ENCODE measurements at regions not wholly inside any gene's neighbourhood (a gene's known extent, or its start where the extent isn't known, plus 50 kb on each side); places are given as distances from the start of the nearest gene placed in this dataset.

DNA sequence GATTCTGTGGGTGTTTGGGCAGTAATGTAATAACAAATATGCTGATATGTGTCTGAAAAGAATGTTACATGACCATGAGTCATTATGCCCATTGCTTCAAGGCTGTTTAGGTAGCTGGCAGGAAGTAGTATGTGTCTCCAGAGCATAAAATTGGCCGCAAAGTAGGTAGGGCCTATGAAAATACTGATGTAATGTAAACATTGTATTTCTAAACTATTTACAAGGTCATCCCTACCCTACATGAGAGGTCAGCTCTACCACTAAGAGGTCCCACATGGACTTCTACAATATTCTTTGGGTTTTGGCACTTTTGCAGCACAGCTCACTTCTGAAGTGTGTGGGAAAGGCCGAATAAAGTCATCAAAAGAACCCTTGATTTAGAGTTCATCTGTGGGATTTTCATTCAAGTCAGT, 301.9 kb downstream of the AHR start:
- no peak overlapping the region for H3K4me2 ChIP-seq (ENCODE audit: low read length)
- no peaks in the 10 kb centered on the region for H3F3A ChIP-seq (ENCODE audit: insufficient read depth, low read length, poor library complexity, severe bottlenecking)
- H3K27ac ChIP-seq (ENCODE audit: low read length): no peak overlapping the region
- no peaks in the 10 kb centered on the region for H4K20me1 ChIP-seq (ENCODE audit: insufficient read depth)
- no peak overlapping the region for H3K4me3 ChIP-seq (ENCODE audit: low read length)
- TF ChIP-seq SMC3 (conservative IDR thresholded peaks at IDR 0.05; ENCODE audit: poor library complexity): no peak
- no peak for TF ChIP-seq POLR2AphosphoS5 (IDR thresholded peaks at IDR 0.05)
- no peak for TF ChIP-seq EZH2 (IDR thresholded peaks at IDR 0.05; ENCODE audit: borderline replicate concordance, insufficient read depth, low read length, poor library complexity, severe bottlenecking)
- TF ChIP-seq MXI1 (conservative IDR thresholded peaks at IDR 0.05; ENCODE audit: poor library complexity, severe bottlenecking): no peak
- TF ChIP-seq, protein P1, sequence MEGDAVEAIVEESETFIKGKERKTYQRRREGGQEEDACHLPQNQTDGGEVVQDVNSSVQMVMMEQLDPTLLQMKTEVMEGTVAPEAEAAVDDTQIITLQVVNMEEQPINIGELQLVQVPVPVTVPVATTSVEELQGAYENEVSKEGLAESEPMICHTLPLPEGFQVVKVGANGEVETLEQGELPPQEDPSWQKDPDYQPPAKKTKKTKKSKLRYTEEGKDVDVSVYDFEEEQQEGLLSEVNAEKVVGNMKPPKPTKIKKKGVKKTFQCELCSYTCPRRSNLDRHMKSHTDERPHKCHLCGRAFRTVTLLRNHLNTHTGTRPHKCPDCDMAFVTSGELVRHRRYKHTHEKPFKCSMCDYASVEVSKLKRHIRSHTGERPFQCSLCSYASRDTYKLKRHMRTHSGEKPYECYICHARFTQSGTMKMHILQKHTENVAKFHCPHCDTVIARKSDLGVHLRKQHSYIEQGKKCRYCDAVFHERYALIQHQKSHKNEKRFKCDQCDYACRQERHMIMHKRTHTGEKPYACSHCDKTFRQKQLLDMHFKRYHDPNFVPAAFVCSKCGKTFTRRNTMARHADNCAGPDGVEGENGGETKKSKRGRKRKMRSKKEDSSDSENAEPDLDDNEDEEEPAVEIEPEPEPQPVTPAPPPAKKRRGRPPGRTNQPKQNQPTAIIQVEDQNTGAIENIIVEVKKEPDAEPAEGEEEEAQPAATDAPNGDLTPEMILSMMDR (IDR thresholded peaks at IDR 0.05; ENCODE audit: poor library complexity, severe bottlenecking): no peak
- TF ChIP-seq RAD21 (conservative IDR thresholded peaks at IDR 0.05): no peak
- no peak for TF ChIP-seq EP300 (conservative IDR thresholded peaks at IDR 0.05; ENCODE audit: poor library complexity, severe bottlenecking)
- TF ChIP-seq TAF1 (IDR thresholded peaks at IDR 0.05; ENCODE audit: low read depth): no peak
- no peak for TF ChIP-seq REST (IDR thresholded peaks at IDR 0.05; ENCODE audit: borderline replicate concordance)
- H3K36me3 ChIP-seq (ENCODE audit: insufficient read depth, low read length): no peaks in the 10 kb centered on the region
- no peaks in the 10 kb centered on the region for H3K79me2 ChIP-seq (replicated peaks; ENCODE audit: insufficient read depth, low read length)
- H3K9me3 ChIP-seq (ENCODE audit: low read length): no peaks in the 10 kb centered on the region
- no peak overlapping the region for H3K9ac ChIP-seq (ENCODE audit: low read length)
- no peak overlapping the region for H2AFZ ChIP-seq (ENCODE audit: low read depth, low read length)
- no peaks in the 10 kb centered on the region for H3K9me2 ChIP-seq (ENCODE audit: insufficient read depth, low read length)
- H3K27me3 ChIP-seq (ENCODE audit: insufficient read depth, low read depth, low read length): no peaks in the 10 kb centered on the region

DNA sequence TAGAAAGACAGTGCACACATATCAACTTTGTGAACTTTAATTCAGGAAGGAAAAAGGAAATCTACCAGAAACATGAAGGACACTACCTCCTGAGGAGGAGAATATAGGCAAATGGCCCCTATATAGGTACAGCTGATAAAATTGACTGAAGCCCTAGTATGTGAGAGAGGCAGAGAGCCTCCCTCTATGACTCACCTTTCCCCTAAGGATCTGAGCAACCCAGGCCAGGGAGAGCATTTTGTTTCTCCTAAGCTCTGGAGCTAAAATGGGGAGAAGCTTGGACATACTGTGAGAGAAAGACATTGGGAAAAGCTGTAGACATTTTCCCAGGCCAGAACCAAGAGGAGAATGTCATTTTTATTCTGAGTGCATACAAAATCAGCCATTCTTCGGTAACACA, 303.5 kb downstream of the AHR start:
- no peaks in the 10 kb centered on the region for H3F3A ChIP-seq (ENCODE audit: insufficient read depth, low read length, poor library complexity, severe bottlenecking)
- H3K79me2 ChIP-seq (replicated peaks; ENCODE audit: insufficient read depth, low read length): no peaks in the 10 kb centered on the region
- H4K20me1 ChIP-seq (ENCODE audit: insufficient read depth): no peaks in the 10 kb centered on the region
- H3K36me3 ChIP-seq (ENCODE audit: insufficient read depth, low read length): no peaks in the 10 kb centered on the region
- TF ChIP-seq REST (IDR thresholded peaks at IDR 0.05; ENCODE audit: borderline replicate concordance): no peak
- no peak for TF ChIP-seq RAD21 (conservative IDR thresholded peaks at IDR 0.05)
- TF ChIP-seq EP300 (conservative IDR thresholded peaks at IDR 0.05; ENCODE audit: poor library complexity, severe bottlenecking): no peak
- TF ChIP-seq TAF1 (IDR thresholded peaks at IDR 0.05; ENCODE audit: low read depth): no peak
- no peak for TF ChIP-seq EZH2 (IDR thresholded peaks at IDR 0.05; ENCODE audit: borderline replicate concordance, insufficient read depth, low read length, poor library complexity, severe bottlenecking)
- TF ChIP-seq SMC3 (conservative IDR thresholded peaks at IDR 0.05; ENCODE audit: poor library complexity): no peak
- TF ChIP-seq POLR2AphosphoS5 (IDR thresholded peaks at IDR 0.05): no peak
- no peak for TF ChIP-seq MXI1 (conservative IDR thresholded peaks at IDR 0.05; ENCODE audit: poor library complexity, severe bottlenecking)
- TF ChIP-seq, protein P1 (IDR thresholded peaks at IDR 0.05; ENCODE audit: poor library complexity, severe bottlenecking): no peak
- H3K9me2 ChIP-seq (ENCODE audit: insufficient read depth, low read length): no peaks in the 10 kb centered on the region
- H3K27me3 ChIP-seq (ENCODE audit: insufficient read depth, low read depth, low read length): no peaks in the 10 kb centered on the region
- H2AFZ ChIP-seq (ENCODE audit: low read depth, low read length): no peak overlapping the region
- H3K27ac ChIP-seq (ENCODE audit: low read length): no peak overlapping the region
- no peak overlapping the region for H3K4me3 ChIP-seq (ENCODE audit: low read length)
- no peaks in the 10 kb centered on the region for H3K9me3 ChIP-seq (ENCODE audit: low read length)
- H3K4me2 ChIP-seq (ENCODE audit: low read length): no peak overlapping the region
- H3K9ac ChIP-seq (ENCODE audit: low read length): no peak overlapping the region
